ENCODE measurements at regions not wholly inside any gene's neighbourhood (a gene's known extent, or its start where the extent isn't known, plus 50 kb on each side); places are given as distances from the start of the nearest gene placed in this dataset.

DNA sequence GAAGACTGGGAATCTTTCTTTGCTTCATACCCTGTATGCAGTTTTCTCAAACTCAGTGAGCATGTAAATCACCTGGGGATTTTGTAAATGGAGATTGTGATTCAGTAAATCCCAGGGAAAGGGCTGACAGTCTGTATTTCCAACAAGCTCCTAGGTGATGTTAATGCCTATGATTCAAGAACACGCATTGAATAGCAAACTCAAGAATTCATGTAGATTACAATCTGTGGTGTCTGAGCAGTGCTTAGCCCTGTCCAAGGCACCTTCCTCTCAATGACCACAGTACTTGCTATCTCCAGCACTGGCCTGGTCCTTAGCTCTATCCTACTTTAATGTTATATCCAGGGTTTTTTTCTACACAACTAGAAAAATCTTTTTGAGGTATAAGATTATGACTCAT lies 721.4 kb upstream of the MEF2C start:
- TF ChIP-seq EZH2 (IDR thresholded peaks at IDR 0.05; ENCODE audit: borderline replicate concordance, insufficient read depth, low read length, poor library complexity, severe bottlenecking) = no peak
- TF ChIP-seq SMC3 (conservative IDR thresholded peaks at IDR 0.05; ENCODE audit: poor library complexity) = no peak
- no peak for TF ChIP-seq MXI1 (conservative IDR thresholded peaks at IDR 0.05; ENCODE audit: poor library complexity, severe bottlenecking)
- no peak for TF ChIP-seq POLR2AphosphoS5 (IDR thresholded peaks at IDR 0.05)
- TF ChIP-seq RAD21 (conservative IDR thresholded peaks at IDR 0.05) = no peak
- no peaks in the 10 kb centered on the region for H3F3A ChIP-seq (ENCODE audit: insufficient read depth, low read length, poor library complexity, severe bottlenecking)
- H3K27me3 ChIP-seq (ENCODE audit: insufficient read depth, low read depth, low read length) = no peaks in the 10 kb centered on the region
- H3K79me2 ChIP-seq (replicated peaks; ENCODE audit: insufficient read depth, low read length) = no peaks in the 10 kb centered on the region
- H4K20me1 ChIP-seq (ENCODE audit: insufficient read depth) = no peaks in the 10 kb centered on the region
- H3K9me3 ChIP-seq (ENCODE audit: low read length) = no peaks in the 10 kb centered on the region
- H2AFZ ChIP-seq (ENCODE audit: low read depth, low read length) = no peak overlapping the region
- H3K9me2 ChIP-seq (ENCODE audit: insufficient read depth, low read length) = no peaks in the 10 kb centered on the region
- no peak overlapping the region for H3K27ac ChIP-seq (ENCODE audit: low read length)
- H3K36me3 ChIP-seq (ENCODE audit: insufficient read depth, low read length) = no peaks in the 10 kb centered on the region
- H3K4me2 ChIP-seq (ENCODE audit: low read length) = no peak overlapping the region
- no peak overlapping the region for H3K9ac ChIP-seq (ENCODE audit: low read length)
- no peak overlapping the region for H3K4me3 ChIP-seq (ENCODE audit: low read length)

- H4K20me1 ChIP-seq (ENCODE audit: insufficient read depth) = no peaks in the 10 kb centered on the region
- no peaks in the 10 kb centered on the region for H3K27me3 ChIP-seq (ENCODE audit: insufficient read depth, low read depth, low read length)
- no peak overlapping the region for H2AFZ ChIP-seq (ENCODE audit: low read depth, low read length)
- no peaks in the 10 kb centered on the region for H3F3A ChIP-seq (ENCODE audit: insufficient read depth, low read length, poor library complexity, severe bottlenecking)
- H3K27ac ChIP-seq (ENCODE audit: low read length) = no peak overlapping the region
- no peak overlapping the region for H3K9ac ChIP-seq (ENCODE audit: low read length)
- no peaks in the 10 kb centered on the region for H3K79me2 ChIP-seq (replicated peaks; ENCODE audit: insufficient read depth, low read length)
- no peak overlapping the region for H3K4me2 ChIP-seq (ENCODE audit: low read length)
- H3K9me3 ChIP-seq (ENCODE audit: low read length) = no peaks in the 10 kb centered on the region
- TF ChIP-seq POLR2AphosphoS5 (IDR thresholded peaks at IDR 0.05) (no peak), TAF1 (IDR thresholded peaks at IDR 0.05; ENCODE audit: low read depth) (no peak), RAD21 (conservative IDR thresholded peaks at IDR 0.05) (no peak), SMC3 (conservative IDR thresholded peaks at IDR 0.05; ENCODE audit: poor library complexity) (no peak), MXI1 (conservative IDR thresholded peaks at IDR 0.05; ENCODE audit: poor library complexity, severe bottlenecking) (no peak)
- TF ChIP-seq, protein P1, sequence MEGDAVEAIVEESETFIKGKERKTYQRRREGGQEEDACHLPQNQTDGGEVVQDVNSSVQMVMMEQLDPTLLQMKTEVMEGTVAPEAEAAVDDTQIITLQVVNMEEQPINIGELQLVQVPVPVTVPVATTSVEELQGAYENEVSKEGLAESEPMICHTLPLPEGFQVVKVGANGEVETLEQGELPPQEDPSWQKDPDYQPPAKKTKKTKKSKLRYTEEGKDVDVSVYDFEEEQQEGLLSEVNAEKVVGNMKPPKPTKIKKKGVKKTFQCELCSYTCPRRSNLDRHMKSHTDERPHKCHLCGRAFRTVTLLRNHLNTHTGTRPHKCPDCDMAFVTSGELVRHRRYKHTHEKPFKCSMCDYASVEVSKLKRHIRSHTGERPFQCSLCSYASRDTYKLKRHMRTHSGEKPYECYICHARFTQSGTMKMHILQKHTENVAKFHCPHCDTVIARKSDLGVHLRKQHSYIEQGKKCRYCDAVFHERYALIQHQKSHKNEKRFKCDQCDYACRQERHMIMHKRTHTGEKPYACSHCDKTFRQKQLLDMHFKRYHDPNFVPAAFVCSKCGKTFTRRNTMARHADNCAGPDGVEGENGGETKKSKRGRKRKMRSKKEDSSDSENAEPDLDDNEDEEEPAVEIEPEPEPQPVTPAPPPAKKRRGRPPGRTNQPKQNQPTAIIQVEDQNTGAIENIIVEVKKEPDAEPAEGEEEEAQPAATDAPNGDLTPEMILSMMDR (IDR thresholded peaks at IDR 0.05; ENCODE audit: poor library complexity, severe bottlenecking) = no peak
- TF ChIP-seq, protein P2, sequence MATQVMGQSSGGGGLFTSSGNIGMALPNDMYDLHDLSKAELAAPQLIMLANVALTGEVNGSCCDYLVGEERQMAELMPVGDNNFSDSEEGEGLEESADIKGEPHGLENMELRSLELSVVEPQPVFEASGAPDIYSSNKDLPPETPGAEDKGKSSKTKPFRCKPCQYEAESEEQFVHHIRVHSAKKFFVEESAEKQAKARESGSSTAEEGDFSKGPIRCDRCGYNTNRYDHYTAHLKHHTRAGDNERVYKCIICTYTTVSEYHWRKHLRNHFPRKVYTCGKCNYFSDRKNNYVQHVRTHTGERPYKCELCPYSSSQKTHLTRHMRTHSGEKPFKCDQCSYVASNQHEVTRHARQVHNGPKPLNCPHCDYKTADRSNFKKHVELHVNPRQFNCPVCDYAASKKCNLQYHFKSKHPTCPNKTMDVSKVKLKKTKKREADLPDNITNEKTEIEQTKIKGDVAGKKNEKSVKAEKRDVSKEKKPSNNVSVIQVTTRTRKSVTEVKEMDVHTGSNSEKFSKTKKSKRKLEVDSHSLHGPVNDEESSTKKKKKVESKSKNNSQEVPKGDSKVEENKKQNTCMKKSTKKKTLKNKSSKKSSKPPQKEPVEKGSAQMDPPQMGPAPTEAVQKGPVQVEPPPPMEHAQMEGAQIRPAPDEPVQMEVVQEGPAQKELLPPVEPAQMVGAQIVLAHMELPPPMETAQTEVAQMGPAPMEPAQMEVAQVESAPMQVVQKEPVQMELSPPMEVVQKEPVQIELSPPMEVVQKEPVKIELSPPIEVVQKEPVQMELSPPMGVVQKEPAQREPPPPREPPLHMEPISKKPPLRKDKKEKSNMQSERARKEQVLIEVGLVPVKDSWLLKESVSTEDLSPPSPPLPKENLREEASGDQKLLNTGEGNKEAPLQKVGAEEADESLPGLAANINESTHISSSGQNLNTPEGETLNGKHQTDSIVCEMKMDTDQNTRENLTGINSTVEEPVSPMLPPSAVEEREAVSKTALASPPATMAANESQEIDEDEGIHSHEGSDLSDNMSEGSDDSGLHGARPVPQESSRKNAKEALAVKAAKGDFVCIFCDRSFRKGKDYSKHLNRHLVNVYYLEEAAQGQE (IDR thresholded peaks at IDR 0.05; ENCODE audit: borderline replicate concordance) = no peak
- no peaks in the 10 kb centered on the region for H3K36me3 ChIP-seq (ENCODE audit: insufficient read depth, low read length)
- H3K4me3 ChIP-seq (ENCODE audit: low read length) = no peak overlapping the region
- no peaks in the 10 kb centered on the region for H3K9me2 ChIP-seq (ENCODE audit: insufficient read depth, low read length)
Measured at GRCh38 chr5:89601880-89602279, 718.9 kb upstream of the MEF2C start.

DNA sequence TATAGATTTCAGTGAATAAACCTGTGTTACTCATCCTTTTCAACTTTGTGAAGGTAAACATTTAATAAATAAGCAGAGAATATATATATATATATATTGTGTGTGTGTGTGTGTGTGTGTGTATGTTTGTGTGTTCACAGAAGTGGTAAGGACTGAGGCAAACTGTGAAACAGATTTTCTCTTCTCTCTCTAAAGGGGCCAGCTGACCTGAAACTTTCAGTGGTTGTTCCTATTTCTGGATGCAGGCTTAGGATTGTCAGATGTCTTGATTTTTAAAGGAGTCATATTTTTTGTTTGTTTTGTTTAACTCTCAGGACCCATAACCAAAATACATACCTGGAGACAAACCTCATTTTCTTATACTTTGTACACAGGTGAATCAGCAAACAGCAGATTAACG lies 714.9 kb upstream of the MEF2C start:
- Histone ChIP-seq H3K27me3 (ENCODE audit: insufficient read depth, low read depth, low read length) (no peaks in the 10 kb centered on the region), H3F3A (ENCODE audit: insufficient read depth, low read length, poor library complexity, severe bottlenecking) (no peaks in the 10 kb centered on the region), H2AFZ (ENCODE audit: low read depth, low read length) (no peak overlapping the region), H3K9ac (ENCODE audit: low read length) (no peak overlapping the region), H3K4me2 (ENCODE audit: low read length) (no peak overlapping the region), H4K20me1 (ENCODE audit: insufficient read depth) (no peaks in the 10 kb centered on the region), H3K27ac (ENCODE audit: low read length) (no peak overlapping the region), H3K4me3 (ENCODE audit: low read length) (no peak overlapping the region), H3K79me2 (replicated peaks; ENCODE audit: insufficient read depth, low read length) (no peaks in the 10 kb centered on the region), H3K9me3 (ENCODE audit: low read length) (no peaks in the 10 kb centered on the region), H3K36me3 (ENCODE audit: insufficient read depth, low read length) (no peaks in the 10 kb centered on the region), H3K9me2 (ENCODE audit: insufficient read depth, low read length) (no peaks in the 10 kb centered on the region)
- TF ChIP-seq EP300 (conservative IDR thresholded peaks at IDR 0.05; ENCODE audit: poor library complexity, severe bottlenecking) (no peak), RAD21 (conservative IDR thresholded peaks at IDR 0.05) (no peak), SMC3 (conservative IDR thresholded peaks at IDR 0.05; ENCODE audit: poor library complexity) (no peak), EZH2 (IDR thresholded peaks at IDR 0.05; ENCODE audit: borderline replicate concordance, insufficient read depth, low read length, poor library complexity, severe bottlenecking) (no peak)

Data from neural cell (in vitro differentiated cells).